Glutamatergic neuron (in vitro differentiated cells): ENCODE measurements at regions not wholly inside any gene's neighbourhood (a gene's known extent, or its start where the extent isn't known, plus 50 kb on each side); places are given as distances from the start of the nearest gene placed in this dataset.

Experiments used
- DNase-seq: peaks from one replicate; pipeline ENCODE4 v3.0.0; 2022
- H3K27ac Mint-ChIP-seq: one replicate; pipeline ENCODE4 v1.8.0; 2020; ENCODE audit warnings: mild to moderate bottlenecking, mixed read lengths, inconsistent platforms; ENCODE audit not compliant: unreplicated experiment
- H3K27me3 Mint-ChIP-seq: one replicate; pipeline ENCODE4 v1.8.0; 2020; ENCODE audit warnings: mild to moderate bottlenecking, moderate library complexity, mixed read lengths, inconsistent platforms; ENCODE audit not compliant: unreplicated experiment
- H3K36me3 Mint-ChIP-seq: one replicate; pipeline ENCODE4 v1.8.0; 2020; ENCODE audit warnings: mild to moderate bottlenecking, mixed read lengths, inconsistent platforms; ENCODE audit not compliant: unreplicated experiment
- H3K4me1 Mint-ChIP-seq: one replicate; pipeline ENCODE4 v1.8.0; 2020; ENCODE audit warnings: mild to moderate bottlenecking, low read depth, mixed read lengths, inconsistent platforms; ENCODE audit not compliant: unreplicated experiment
- H3K4me3 Mint-ChIP-seq: one replicate; pipeline ENCODE4 v1.8.0; 2020; ENCODE audit warnings: mild to moderate bottlenecking, mixed read lengths, inconsistent platforms; ENCODE audit not compliant: unreplicated experiment
- H3K9me3 Mint-ChIP-seq: one replicate; pipeline ENCODE4 v1.8.0; 2020; ENCODE audit warnings: mild to moderate bottlenecking, moderate library complexity, mixed read lengths, inconsistent platforms; ENCODE audit not compliant: unreplicated experiment
- TF ChIP-seq, protein P1 (sequence below): fragments of 200-600 bp; sonication (generic); IDR thresholded peaks from one replicate; pipeline ENCODE4 v1.5.0; 2021; ENCODE audit not compliant: partially characterized antibody, unreplicated experiment

DNA sequence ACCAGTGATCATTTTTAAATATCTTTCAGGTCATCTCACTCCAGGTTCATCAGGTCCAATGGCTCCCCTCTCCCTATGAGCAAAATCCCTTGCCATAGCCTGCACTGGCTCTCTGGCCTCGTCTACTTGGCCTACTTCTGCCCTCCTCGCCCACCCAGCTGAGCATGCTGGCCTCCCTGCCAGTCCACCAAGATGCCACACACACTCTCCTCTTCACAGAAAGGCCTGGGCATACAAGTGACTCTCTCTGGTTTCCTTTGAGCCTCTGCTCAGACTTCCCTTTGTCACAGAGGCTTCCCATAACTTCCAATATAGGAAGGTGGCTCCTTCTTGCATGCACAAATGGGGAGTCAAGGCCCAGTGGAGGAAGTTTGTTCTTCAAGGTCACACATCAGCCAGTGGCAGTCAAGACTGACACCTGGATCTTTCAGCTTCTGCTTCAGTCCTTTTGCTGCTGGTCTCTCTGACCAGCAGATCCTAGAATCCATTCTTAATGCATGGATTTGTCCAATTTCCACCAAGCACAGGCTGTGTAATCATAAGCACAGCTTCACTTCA is 223.2 kb upstream of the HES1 start:
- TF ChIP-seq, protein P1, sequence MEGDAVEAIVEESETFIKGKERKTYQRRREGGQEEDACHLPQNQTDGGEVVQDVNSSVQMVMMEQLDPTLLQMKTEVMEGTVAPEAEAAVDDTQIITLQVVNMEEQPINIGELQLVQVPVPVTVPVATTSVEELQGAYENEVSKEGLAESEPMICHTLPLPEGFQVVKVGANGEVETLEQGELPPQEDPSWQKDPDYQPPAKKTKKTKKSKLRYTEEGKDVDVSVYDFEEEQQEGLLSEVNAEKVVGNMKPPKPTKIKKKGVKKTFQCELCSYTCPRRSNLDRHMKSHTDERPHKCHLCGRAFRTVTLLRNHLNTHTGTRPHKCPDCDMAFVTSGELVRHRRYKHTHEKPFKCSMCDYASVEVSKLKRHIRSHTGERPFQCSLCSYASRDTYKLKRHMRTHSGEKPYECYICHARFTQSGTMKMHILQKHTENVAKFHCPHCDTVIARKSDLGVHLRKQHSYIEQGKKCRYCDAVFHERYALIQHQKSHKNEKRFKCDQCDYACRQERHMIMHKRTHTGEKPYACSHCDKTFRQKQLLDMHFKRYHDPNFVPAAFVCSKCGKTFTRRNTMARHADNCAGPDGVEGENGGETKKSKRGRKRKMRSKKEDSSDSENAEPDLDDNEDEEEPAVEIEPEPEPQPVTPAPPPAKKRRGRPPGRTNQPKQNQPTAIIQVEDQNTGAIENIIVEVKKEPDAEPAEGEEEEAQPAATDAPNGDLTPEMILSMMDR = no peak
- no peaks in the 10 kb centered on the region for H3K9me3 Mint-ChIP-seq
- peaks cover 4% of the 10 kb centered on the region for H3K4me1 Mint-ChIP-seq
- no peaks in the 10 kb centered on the region for H3K27me3 Mint-ChIP-seq
- no peak for DNase-seq
- H3K36me3 Mint-ChIP-seq = peaks cover 7% of the 10 kb centered on the region
- no peak overlapping the region for H3K4me3 Mint-ChIP-seq
- H3K27ac Mint-ChIP-seq = no peak overlapping the region

DNA sequence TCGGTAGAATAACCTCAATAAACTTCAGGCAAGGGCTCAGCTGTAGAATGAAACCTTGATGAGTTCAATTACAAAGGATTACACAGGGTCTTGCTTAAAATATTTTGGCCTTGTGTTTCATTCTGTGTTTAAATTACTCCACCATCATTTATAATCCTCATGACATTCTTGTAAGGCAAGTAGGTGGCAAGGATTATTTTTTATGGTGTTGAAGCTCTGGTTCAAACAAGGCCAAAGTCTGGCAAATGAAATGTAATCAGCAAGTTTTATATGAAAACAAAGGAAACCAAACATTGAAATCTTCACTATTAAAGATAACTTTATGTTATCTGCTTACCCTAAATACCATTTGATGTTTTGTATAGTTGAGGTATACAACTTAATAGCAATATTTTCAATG is 221.3 kb upstream of the HES1 start:
- Mint-ChIP-seq H3K9me3 (peaks cover 2% of the 10 kb centered on the region), H3K36me3 (no peaks in the 10 kb centered on the region), H3K27me3 (no peaks in the 10 kb centered on the region), H3K27ac (no peak overlapping the region), H3K4me1 (peaks cover 4% of the 10 kb centered on the region), H3K4me3 (no peak overlapping the region)
- DNase-seq = no peak
- TF ChIP-seq, protein P1 = no peak

DNA sequence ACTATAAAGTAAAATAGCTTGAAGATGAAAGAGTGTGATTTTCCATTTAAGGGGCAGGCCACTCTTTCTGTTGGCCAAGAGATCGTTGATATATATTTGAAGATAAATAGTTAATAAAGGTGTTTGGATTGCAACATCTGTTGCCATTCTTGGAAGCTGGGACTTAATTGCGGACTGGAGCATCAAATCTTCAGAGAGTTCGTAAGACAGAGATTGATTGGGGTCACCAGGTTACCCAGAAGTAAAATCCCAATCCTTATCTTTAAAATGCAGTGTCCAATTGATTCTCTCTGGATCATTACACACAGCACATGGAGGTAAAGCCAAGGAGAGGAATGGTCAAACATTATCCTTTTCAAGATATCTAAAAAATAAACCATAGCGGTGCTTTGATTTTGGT is 220.8 kb upstream of the HES1 start:
- Mint-ChIP-seq H3K4me3 (no peak overlapping the region), H3K4me1 (peaks cover 4% of the 10 kb centered on the region), H3K36me3 (no peaks in the 10 kb centered on the region), H3K9me3 (peaks cover 2% of the 10 kb centered on the region), H3K27me3 (no peaks in the 10 kb centered on the region), H3K27ac (no peak overlapping the region)
- TF ChIP-seq, protein P1 = no peak
- DNase-seq = no peak

DNA sequence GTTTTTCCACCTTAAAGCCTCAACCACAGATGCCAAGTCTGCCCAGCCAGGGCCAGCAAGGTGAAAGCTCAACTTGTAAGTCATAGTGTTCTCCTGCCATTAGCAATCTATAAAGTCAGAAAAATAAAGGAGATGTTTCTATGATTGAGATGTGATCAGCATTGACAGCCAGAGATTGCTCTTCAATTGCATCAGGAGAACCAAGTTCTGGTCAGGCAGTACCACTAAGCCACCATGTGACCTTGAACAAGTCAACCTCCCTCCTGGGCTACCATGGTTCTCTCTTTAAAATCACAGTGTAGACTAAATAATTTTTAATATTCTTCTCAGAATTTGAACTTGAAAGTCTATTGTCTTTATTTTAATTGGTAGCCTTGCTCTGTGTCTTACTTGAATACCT is 220.3 kb upstream of the HES1 start:
- Mint-ChIP-seq H3K27me3 (no peaks in the 10 kb centered on the region), H3K9me3 (peaks cover 2% of the 10 kb centered on the region), H3K4me3 (no peak overlapping the region), H3K36me3 (no peaks in the 10 kb centered on the region), H3K4me1 (peaks cover 4% of the 10 kb centered on the region), H3K27ac (no peak overlapping the region)
- TF ChIP-seq, protein P1 = no peak
- no peak for DNase-seq

DNA sequence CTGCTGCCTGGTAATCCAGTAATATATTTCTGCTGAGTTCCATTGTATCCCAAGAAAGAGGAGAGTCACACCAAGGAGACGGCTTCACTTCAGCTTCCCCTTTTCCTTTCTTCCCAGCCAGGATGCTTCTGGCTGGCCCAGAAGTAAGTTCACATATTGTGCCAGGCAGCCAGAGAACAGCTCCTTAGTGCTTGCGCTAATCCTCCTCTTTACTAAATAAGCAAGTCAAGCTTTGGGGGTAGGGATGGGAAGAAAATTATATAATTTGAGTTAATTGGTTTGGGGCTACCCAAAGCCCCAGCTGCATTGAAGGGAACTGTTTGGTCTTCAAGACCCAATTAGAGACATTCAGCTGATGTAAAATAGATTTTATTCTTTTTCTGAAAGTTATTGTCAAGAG is 218.8 kb upstream of the HES1 start:
- TF ChIP-seq, protein P1 = no peak
- no peaks in the 10 kb centered on the region for H3K27me3 Mint-ChIP-seq
- no peak overlapping the region for H3K27ac Mint-ChIP-seq
- peaks cover 4% of the 10 kb centered on the region for H3K9me3 Mint-ChIP-seq
- no peak for DNase-seq
- H3K4me1 Mint-ChIP-seq = peaks cover 4% of the 10 kb centered on the region
- no peak overlapping the region for H3K4me3 Mint-ChIP-seq
- peaks cover 6% of the 10 kb centered on the region for H3K36me3 Mint-ChIP-seq
